ENCODE measurements at regions not wholly inside any gene's neighbourhood (a gene's known extent, or its start where the extent isn't known, plus 50 kb on each side); places are given as distances from the start of the nearest gene placed in this dataset.
"Not testable (repeated sequence)": the region's sequence is repeated elsewhere in the genome, so short reads cannot be mapped to it uniquely, and the experiment has no call there.

GRCh38 chrX:34576864-34577263, 80.2 kb downstream of the TMEM47 start:
- no peak for DNase-seq

GRCh38 chrX:34565981-34566380, 91.1 kb downstream of the TMEM47 start:
- no peak for DNase-seq

- DNase-seq = peak; percentile 41
Observed at GRCh38 chrX:34563804-34564203, 93.3 kb downstream of the TMEM47 start.

GRCh38 chrX:34563061-34563460, 94.0 kb downstream of the TMEM47 start:
- DNase-seq = no peak

GRCh38 chrX:34562006-34562405, 95.1 kb downstream of the TMEM47 start:
- DNase-seq = peak; percentile 52

GRCh38 chrX:34560180-34560579, 96.9 kb downstream of the TMEM47 start:
- DNase-seq = no peak

- DNase-seq = peak; percentile 60
Observed at GRCh38 chrX:34559325-34559724, 97.8 kb downstream of the TMEM47 start.

GRCh38 chrX:34557733-34558132, 99.4 kb downstream of the TMEM47 start:
- no peak for DNase-seq

- DNase-seq = no peak
Observed at GRCh38 chrX:34555481-34555880, 101.6 kb downstream of the TMEM47 start.

- peak; percentile 25 for DNase-seq
Observed at GRCh38 chrX:34546366-34546765, 110.7 kb downstream of the TMEM47 start.

- DNase-seq = peak; percentile 49
Observed at GRCh38 chrX:34528081-34528480, 129.0 kb downstream of the TMEM47 start.

- peak; percentile 68 for DNase-seq
Observed at GRCh38 chrX:34521563-34521962, 135.5 kb downstream of the TMEM47 start.

GRCh38 chrX:34509394-34509793, 147.7 kb downstream of the TMEM47 start:
- no peak for DNase-seq

- DNase-seq = peak; percentile 57
Observed at GRCh38 chrX:34503119-34503518, 154.0 kb downstream of the TMEM47 start.

GRCh38 chrX:34493086-34493485, 164.0 kb downstream of the TMEM47 start:
- no peak for DNase-seq

- no peak for DNase-seq
Observed at GRCh38 chrX:34491126-34491525, 166.0 kb downstream of the TMEM47 start.

GRCh38 chrX:34487364-34487763, 169.7 kb downstream of the TMEM47 start:
- peak; percentile 55 for DNase-seq

- DNase-seq = no peak
Observed at GRCh38 chrX:34483980-34484379, 173.1 kb downstream of the TMEM47 start.

- no peak for DNase-seq
Observed at GRCh38 chrX:34470507-34470906, 186.6 kb downstream of the TMEM47 start.

- peak; percentile 17 for DNase-seq
Observed at GRCh38 chrX:34467437-34467836, 189.6 kb downstream of the TMEM47 start.

- not testable (repeated sequence) for DNase-seq
Observed at GRCh38 chrX:34463220-34463619, 193.9 kb downstream of the TMEM47 start.

GRCh38 chrX:34457850-34458249, 199.2 kb downstream of the TMEM47 start:
- not testable (repeated sequence) for DNase-seq

GRCh38 chrX:34437586-34437985, 219.5 kb downstream of the TMEM47 start:
- DNase-seq = no peak

- peak; percentile 17 for DNase-seq
Observed at GRCh38 chrX:34426334-34426733, 230.8 kb downstream of the TMEM47 start.

- no peak for DNase-seq
Observed at GRCh38 chrX:34406580-34406979, 250.5 kb downstream of the TMEM47 start.

Measured in dermis blood vessel endothelial cell (primary cell).